ENCODE measurements at regions not wholly inside any gene's neighbourhood (a gene's known extent, or its start where the extent isn't known, plus 50 kb on each side); places are given as distances from the start of the nearest gene placed in this dataset.

- TF ChIP-seq CTCF (conservative IDR thresholded peaks at IDR 0.05; ENCODE audit: low read length) = no peak
- TF ChIP-seq EZH2phosphoT487 (IDR thresholded peaks at IDR 0.05; ENCODE audit: borderline replicate concordance, low read depth, low read length) = no peak
These were observed 75.9 kb upstream of the WSB1 start for GRCh38 chr17:27218041-27218440.

Measured in OCI-LY7 (cell line).